Stimulated activated CD4-positive, alpha-beta T cell treated with anti-CD3 and anti-CD28 coated beads, TNF-alpha, amount 100 ng/mL, for 48 hours (primary cell): ENCODE measurements at regions not wholly inside any gene's neighbourhood (a gene's known extent, or its start where the extent isn't known, plus 50 kb on each side); places are given as distances from the start of the nearest gene placed in this dataset.
"Not testable (repeated sequence)": the region's sequence is repeated elsewhere in the genome, so short reads cannot be mapped to it uniquely, and the experiment has no call there.

ENCODE experiments used
- DNase-seq, 3 donors: peaks; one replicate each; pipeline ENCODE4 v3.0.0-alpha.2; 2020; ENCODE audit warnings: low read depth in 3 of 3

DNA sequence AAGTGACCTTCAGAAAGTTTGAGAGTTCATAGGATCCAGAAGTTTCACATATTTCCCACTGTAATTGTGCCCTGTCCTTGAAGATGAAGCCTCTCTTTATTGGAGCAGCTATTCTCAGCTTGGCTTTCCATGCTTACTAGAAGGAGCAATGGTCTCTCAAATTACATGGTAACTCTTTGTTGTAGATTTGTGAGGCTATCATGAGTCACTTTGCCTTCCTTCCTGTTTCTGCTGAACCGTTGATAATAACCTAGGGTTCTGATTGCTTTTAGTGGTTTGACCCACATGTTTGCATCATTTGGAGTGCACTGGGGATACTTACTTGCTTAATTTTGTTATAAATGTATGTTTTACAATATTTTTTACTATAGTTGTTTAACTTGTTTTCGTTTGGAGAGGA, 772.9 kb upstream of the SLITRK6 start:
- DNase-seq: no peak

DNA sequence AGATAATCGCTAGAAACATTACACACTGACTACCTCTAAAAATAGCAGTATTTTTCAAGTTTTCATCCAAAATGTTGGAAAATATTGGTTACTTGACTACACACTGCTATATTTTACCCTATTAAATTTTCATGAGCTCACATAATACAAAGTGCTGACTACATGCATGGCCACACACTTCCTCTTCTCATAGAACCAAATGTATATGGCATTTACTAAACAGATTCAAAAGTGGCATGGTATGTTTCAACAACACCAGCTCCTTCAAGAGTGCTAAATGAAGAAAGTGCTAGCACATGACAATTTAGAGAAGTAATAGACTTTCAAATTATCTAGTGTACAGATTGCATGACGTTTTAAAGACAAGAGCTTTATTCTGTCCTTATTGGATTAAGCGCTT, 780.4 kb upstream of the SLITRK6 start:
- no peak for DNase-seq

DNA sequence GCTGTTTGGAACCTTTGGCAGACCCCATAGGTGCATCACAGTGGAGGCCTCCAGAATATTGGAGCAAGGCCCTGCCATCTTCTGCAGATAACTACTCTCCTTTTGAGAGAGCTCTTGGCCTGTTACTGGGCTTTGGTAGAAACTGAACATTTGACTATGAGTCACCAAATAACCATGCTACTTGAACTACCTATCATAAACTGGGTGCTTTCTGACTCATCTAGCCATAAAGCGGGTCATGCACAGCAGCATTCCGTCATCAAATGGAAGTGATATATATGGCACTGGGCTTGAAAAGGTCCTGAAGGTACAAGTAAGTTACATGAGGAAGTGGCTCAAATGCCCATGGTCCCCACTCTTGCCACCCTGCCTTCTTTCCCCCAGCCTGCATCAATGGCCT, 782.5 kb upstream of the SLITRK6 start:
- DNase-seq: no peak

DNA sequence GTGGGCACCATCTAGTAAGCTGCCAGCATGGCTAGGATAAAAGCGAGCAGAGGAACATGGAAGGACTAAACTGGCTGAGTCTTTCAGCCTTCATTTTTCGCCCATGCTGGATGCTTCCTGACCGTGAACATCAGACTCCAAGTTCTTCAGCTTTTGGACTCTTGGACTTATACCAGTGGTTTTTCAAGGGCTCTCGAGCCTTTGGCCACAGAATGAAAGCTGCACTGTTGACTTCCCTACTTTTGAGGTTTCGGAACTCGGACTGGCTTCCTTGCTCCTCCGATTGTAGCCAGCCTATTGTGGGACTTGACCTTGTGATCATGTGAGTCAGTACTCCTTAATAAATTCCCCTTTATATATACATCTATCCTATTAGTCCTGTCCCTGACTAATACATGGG, 785.1 kb upstream of the SLITRK6 start:
- DNase-seq: no peak

DNA sequence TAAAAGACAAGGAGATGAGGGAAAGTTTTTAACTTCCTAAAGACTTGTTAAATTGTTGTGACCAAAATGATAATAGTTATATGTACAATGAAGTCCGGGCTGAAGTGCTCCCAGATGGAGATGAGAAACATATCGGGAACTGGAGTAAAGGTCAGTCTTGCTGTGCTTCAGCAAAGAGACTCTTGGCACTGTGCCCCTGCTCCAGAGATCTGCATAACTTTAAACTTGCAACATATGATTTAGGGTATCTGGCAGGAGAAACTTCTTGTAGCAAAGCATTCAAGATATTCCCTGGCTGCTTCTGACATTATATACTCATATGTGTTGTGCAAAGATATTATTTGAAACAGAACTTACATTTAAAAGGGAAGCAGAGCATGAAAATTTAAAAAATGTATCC, 786.6 kb upstream of the SLITRK6 start:
- DNase-seq: no peak

DNA sequence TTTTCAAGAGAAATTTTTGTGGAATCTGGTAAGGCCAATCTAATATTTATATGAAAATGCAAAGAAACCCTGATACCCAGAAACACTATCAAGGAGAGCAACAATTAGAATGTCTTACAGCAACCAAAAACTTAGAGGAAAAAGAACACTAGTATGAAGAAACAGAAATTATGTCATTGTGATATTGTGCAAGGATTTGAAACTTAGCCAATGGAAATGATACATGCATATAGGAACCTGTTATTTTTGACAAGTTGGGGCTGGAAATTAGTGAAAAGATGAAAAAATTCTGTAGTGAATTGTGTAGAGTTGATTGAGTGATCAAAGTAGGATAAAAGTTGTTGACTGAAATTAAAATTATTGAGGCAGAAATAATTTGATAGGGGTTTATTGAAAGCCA, 792.6 kb upstream of the SLITRK6 start:
- DNase-seq: no peak

DNA sequence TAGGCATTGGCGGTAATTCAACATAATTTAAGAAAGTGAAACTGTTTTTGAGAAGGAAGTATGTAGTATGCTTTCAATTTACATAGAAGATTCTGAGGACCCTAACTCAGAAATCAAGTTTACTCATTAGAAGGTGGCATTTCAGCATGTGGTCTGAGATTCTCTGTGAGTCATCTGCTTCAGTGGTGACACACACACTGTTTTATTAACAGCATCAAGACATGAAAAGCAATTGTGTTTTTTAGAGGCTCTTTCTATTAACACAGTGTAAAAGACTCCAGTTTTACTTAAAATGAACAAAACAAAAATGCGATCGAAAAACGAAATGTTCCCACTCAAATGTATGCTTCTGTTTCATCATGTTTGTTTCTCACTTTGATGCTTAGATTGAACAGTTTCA, 802.1 kb upstream of the SLITRK6 start:
- DNase-seq: no peak

DNA sequence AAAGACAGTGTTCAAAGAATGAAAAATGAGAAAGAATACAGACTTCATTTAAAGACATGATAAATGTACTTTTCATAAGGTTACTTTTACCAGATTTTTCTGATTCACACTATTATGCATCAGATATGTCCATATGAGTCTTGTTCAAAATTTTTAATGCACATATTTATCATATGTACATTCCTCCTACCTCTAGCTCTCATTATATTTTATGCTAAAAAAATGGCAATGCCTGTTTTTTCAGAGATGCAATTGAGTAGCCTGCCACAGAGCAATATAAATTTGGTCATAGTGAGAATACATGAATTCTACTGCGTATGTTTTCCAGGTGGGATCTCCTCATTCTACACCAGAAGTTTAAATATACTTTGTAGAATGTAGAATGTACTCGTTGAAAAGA, 807.0 kb upstream of the SLITRK6 start:
- no peak for DNase-seq

DNA sequence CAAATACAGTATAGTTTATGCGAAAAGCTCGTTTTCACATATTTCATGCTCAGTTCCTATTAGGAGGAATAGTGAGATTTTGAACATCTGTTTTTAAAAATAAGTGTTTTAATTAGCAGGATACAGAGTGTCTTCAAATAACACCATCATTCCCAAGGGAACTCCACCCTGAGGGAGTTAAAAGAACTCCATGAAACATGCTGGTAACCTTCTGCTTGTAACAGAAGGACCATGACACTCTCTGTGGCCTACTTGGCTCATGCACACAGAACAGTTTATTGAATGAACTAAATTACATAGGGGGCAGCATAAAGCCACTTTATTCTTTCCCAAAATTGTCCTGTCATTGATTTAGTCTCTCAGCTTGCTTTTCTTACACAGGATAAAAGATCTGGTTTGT, 809.5 kb upstream of the SLITRK6 start:
- DNase-seq: no peak

DNA sequence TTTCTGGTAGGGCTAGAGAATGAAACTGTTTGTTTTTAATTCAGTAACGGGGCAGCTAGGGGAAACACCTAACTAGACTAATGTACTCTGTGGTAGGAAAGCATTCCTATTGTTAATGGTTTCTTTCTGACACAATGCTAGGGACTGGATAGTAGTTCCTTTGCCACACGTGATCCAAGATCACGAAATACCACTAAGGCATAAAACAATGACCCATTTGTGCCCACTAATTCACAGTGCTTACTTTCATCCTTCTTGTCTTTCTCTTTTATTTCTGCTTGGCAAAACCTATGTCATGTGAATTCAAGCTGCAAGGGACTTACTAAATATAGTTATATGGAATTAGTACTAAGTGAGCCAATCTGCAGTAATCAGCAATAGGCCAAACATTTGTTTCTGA, 834.1 kb upstream of the SLITRK6 start:
- DNase-seq: no peak

DNA sequence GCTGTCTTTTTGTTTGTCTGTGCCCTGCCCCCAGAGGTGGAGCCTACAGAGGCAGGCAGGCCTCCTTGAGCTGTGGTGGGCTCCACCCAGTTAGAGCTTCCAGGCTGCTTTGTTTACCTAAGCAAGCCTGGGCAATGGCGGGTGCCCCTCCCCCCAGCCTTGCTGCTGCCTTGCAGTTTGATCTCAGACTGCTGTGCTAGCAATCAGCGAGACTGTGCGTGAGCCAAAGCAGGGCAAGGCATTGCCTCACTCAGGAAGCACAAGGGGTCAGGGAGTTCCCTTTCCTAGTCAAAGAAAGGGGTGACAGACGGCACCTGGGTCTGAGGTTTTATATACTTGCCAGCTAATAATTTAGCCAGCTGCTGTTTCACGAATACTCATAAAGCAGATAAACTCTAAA, 852.0 kb upstream of the SLITRK6 start:
- DNase-seq: not testable (repeated sequence)

DNA sequence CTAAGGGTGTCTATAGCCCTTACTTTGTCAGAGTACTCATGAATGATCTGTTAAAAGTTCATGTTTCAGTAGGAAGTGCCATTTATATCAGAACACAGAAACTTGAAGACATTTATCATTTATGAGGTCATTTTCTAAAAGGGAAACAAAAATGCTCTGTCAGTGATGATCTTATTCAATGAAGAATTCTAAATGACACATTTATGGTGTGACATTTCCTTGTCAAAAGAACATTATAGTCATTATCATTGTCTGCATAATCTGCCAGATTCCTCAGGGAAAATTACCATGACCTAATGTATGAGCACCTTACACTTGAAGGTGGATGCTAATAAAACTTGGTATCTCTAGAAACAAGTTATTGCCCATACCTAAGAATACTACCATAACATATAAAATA, 853.8 kb upstream of the SLITRK6 start:
- DNase-seq: no peak

DNA sequence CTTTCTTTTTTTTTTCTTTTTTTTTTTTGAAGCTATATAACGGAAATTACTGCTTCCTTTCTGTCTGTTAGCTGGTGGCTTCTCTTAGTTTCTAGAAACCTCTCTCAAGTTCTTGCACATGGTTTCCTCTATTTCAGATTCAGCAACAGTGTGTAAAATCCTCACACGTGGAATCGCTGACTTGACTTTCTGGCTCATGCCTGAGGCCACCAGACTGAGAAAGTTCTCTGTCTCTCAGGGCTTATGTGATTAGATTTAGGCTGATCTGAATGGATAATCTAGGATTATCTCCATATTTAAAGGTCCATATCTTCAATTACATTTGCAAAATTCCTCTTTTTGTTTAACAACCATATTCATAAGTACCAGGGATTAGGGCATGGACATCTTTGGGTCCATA, 856.3 kb upstream of the SLITRK6 start:
- DNase-seq: no peak

DNA sequence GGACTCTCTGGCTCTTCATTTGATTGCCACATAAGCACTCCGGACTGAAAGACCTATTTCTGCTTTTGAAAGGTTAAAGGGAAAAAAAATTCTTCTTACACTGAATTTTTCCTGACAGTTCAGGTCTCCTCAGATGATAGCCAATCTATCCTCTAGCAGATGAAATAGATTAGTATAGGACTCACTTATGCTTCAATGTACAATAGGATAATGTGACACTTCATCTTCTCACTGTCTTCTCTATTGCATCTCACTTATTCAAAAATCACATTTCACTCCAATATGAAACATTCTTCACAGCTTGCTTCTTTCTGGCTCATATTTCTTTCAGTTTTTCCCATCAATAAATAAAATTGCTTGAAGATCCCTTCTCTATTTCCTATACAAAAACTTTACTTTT, 860.9 kb upstream of the SLITRK6 start:
- DNase-seq: no peak

DNA sequence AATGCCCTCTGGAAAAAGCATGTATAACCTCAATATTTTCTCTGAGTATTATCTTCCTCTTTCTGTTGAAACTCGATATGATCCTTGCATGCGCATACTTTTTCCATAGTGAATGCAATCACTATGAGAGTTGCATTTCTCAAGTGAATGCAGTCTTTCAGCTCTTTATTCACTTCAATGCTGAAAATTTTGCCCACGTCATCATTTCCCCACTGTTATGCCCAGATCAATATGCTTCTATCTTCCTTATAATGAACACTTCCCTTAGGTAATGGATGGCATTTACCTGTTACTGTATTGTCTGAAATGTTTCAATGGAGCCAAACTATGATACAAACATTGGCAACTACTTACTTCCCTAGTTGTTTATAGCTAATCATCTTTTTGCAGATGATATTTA, 866.6 kb upstream of the SLITRK6 start:
- DNase-seq: no peak

DNA sequence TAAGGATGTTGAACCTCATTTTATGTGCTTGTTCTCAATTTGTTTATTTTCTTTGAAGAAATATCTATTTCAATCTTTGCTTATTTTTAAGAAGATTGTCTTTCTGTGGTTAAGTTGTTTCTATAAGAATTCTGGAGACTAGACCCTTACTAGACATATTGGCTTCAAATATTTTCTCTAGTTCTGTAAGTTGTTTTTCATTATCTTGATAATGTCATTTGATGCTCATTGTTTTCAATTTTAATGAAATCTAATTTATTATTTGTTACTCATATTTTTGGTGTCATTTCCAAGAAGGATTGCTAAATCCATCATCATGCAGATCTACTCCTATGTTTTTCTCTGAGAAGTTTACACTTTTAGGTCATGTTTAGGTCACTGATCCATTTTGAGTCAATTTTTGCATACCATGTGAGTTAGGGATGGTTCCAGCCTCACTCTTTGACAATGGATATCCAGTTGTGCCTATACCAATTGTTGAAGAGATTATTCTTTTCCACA, 874.8 kb upstream of the SLITRK6 start:
- no peak for DNase-seq

DNA sequence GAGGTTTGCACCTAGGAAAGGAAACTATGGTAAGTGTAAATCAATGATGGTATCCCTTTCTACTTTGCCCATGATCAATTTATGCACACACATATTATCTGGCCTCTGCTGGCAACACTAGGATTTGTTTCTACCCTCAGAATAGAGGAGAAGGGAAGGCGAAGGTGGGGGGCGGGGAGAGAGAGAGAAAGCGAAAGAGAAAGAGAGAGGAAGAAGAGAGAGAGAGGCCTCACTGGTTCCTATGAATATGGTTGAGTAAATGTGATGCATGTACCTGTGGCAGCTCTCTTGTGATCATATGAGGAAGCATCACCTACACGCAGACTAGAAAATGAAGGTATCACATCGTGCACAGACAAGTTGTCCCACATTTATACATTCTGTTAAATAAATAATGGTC, 882.0 kb upstream of the SLITRK6 start:
- no peak for DNase-seq

DNA sequence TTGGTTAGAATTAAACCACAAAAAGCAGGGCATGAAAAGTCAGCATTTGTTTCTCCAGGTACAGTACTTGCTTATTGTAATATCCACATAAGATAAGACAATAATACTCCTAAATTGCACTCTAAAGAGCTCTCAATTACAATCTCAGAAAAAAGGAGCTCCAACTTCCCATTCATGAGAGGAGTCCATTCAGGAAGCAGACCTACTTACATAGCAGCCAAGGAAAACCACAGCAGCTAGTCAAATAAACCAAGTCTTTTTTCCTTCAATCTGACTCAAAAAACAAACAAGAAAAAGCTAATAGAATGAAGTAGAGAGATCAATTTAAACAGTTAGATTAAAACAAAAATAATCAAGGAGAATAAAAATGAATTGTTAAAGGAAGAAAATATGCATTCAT, 885.2 kb upstream of the SLITRK6 start:
- DNase-seq: no peak

DNA sequence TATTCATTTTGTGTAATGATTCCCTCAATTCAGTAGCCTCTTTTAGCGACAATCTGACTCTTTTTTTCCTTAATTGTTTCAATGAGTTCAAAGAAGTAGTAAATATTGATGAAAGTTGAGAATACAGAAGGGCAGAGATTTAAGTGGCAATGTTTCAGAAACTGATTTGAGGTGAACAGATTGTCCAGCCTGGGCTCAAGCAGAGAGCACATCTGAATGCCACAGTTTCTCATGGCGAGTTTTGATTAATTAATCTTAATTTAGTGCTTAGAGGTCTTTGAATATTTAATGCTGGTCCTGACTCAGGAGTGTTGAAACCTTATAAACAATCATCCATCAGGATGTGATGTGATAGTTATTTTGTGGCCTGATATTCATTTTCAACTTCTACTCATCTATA, 890.7 kb upstream of the SLITRK6 start:
- DNase-seq: no peak

DNA sequence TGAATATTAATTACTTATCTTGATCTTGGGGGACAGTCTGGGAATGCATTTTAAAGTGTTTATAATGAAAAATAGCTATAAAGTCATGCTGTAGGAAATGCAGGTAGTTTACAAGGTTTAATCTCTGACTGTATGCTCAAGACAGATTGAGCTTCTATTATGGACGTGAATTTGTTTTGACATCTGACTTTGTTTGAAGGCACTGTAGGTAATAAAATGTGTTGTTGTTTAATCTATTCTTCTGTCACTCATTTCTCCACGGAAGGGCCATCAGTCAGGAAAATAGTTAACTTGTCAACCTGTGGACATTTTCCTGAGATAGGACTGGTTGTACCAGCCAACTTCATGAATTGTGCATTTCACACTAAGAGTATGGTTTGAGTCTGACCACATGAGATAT, 893.1 kb upstream of the SLITRK6 start:
- no peak for DNase-seq

DNA sequence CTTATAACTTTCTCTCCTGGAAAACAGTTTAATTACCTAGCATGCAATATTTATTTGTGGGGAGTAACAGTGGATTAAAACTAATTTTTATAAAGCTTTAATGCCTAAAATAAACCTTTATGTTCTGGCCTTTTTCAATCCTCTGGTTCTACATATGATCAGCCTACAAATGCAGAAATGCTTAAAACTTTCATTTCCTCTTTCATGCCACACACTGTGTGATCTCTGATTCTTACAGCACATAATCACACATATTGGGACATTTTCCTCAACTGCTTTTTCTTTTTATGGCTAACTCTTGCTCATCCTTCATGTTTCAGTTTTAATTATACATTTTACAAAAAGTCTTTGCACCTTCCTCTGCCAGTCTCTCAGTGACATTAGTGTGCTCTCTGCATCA, 910.8 kb upstream of the SLITRK6 start:
- no peak for DNase-seq

DNA sequence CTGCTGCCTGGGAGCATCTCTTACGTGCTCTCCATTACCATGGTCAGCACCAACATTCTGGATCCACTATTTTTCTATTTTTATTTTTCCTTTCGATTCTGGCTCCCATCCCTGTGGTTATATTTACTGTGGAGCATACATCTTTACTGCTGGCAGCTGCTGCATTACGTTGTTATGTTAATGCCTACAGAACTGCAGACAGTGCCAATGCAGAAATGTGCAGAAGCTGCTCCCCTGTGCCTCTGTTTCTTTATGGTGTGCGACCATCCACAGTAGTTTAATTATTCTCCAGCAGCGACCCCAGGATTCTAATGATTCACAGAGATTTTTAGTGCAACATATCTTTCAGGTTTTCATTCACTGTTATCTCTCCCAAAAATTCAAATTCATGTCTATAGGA, 911.7 kb upstream of the SLITRK6 start:
- DNase-seq: no peak

DNA sequence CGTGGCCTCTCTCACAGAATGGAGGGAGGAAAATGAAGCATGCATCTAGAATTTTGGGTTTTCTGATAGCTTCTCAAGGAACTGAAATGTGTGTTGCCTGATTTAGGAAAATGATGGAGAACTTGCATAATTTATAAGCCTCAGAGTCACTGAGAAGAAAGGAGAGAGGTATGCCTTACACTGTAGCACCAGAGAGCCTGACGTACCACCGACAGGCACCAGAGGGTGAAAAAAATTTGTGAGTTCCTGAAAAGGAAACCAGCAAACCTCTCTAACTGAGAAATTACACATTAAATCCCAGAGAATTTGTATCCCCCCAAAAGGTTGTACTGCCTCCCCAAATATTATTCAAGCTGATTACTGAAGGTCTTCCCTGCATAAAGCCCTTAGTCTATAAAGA, 915.3 kb upstream of the SLITRK6 start:
- no peak for DNase-seq

DNA sequence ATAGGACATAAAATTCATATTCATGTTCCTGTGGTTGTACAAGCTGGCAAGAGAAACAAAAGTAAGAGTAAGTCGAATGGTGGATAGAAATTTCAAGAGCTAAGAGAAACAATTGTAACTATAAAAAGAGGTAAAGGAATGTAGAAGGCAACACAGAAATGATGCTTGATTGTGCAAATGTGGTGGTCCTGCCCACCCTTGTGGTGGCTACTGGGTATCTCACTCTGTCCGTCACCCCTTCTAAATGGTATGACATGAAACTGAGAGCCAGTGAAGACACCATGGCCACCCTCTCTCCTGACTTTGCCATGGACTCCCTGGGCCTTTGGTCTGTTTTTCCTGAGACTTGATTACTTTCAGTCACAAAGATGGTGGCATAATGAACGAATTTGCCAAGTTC, 925.9 kb upstream of the SLITRK6 start:
- DNase-seq: no peak

DNA sequence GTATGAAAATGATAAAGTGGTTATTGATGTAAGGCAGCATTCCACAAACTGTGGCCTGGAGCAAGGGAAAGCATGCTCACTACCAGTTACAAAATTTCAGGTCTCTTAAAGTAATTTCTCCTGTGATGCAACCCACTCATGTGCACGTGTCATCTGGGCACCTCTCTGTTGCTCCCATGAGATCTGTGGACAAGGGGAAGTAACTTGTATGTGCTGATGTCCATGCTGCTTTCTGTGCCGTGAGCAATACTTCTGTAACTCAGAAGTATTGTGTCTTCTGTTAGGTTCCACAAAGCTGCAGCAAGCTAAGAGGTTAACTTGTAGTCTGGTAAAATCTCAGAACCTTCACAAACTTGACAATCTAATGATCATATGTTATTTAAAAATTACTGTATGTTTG, 930.0 kb upstream of the SLITRK6 start:
- no peak for DNase-seq
